ENCODE measurements at regions not wholly inside any gene's neighbourhood (a gene's known extent, or its start where the extent isn't known, plus 50 kb on each side); places are given as distances from the start of the nearest gene placed in this dataset.
"Not testable (repeated sequence)": the region's sequence is repeated elsewhere in the genome, so short reads cannot be mapped to it uniquely, and the experiment has no call there.

GRCh38 chr2:167792126-167792525 is 455.3 kb downstream of the STK39 start:
- no peak for DNase-seq (ENCODE audit: low read depth)

- DNase-seq (ENCODE audit: low read depth): no peak
Observed at GRCh38 chr2:167790781-167791450, 456.5 kb downstream of the STK39 start.

GRCh38 chr2:167790189-167790588 is 457.2 kb downstream of the STK39 start:
- DNase-seq (ENCODE audit: low read depth): no peak

GRCh38 chr2:167787562-167787961 is 459.8 kb downstream of the STK39 start:
- DNase-seq (ENCODE audit: low read depth): no peak

- DNase-seq (ENCODE audit: low read depth): no peak
Observed at GRCh38 chr2:167787021-167787420, 460.4 kb downstream of the STK39 start.

GRCh38 chr2:167785606-167786216 is 461.7 kb downstream of the STK39 start:
- no peak for DNase-seq (ENCODE audit: low read depth)

- DNase-seq (ENCODE audit: low read depth): no peak
Observed at GRCh38 chr2:167784084-167784425, 463.3 kb downstream of the STK39 start.

GRCh38 chr2:167783261-167784083 is 463.9 kb downstream of the STK39 start:
- DNase-seq (ENCODE audit: low read depth): peak; percentile 6

- DNase-seq (ENCODE audit: low read depth): not testable (repeated sequence)
Observed at GRCh38 chr2:167781629-167782028, 465.8 kb downstream of the STK39 start.

- DNase-seq (ENCODE audit: low read depth): no peak
Observed at GRCh38 chr2:167776359-167776758, 471.0 kb downstream of the STK39 start.

- DNase-seq (ENCODE audit: low read depth): no peak
Observed at GRCh38 chr2:167771628-167772027, 475.8 kb downstream of the STK39 start.

- no peak for DNase-seq (ENCODE audit: low read depth)
Observed at GRCh38 chr2:167769020-167769419, 478.4 kb downstream of the STK39 start.

- no peak for DNase-seq (ENCODE audit: low read depth)
Observed at GRCh38 chr2:167767830-167768229, 479.6 kb downstream of the STK39 start.

GRCh38 chr2:167764772-167765341 is 482.5 kb downstream of the STK39 start:
- no peak for DNase-seq (ENCODE audit: low read depth)

GRCh38 chr2:167761465-167762136 is 485.8 kb downstream of the STK39 start:
- DNase-seq (ENCODE audit: low read depth): no peak

GRCh38 chr2:167759531-167759930 is 487.9 kb downstream of the STK39 start:
- DNase-seq (ENCODE audit: low read depth): no peak

- DNase-seq (ENCODE audit: low read depth): no peak
Observed at GRCh38 chr2:167758292-167758691, 489.1 kb downstream of the STK39 start.

GRCh38 chr2:167756446-167756845 is 490.9 kb downstream of the STK39 start:
- DNase-seq (ENCODE audit: low read depth): peak; percentile 7

- no peak for DNase-seq (ENCODE audit: low read depth)
Observed at GRCh38 chr2:167753142-167753541, 494.3 kb downstream of the STK39 start.

- DNase-seq (ENCODE audit: low read depth): no peak
Observed at GRCh38 chr2:167752734-167753133, 494.7 kb downstream of the STK39 start.

- no peak for DNase-seq (ENCODE audit: low read depth)
Observed at GRCh38 chr2:167750675-167751074, 496.7 kb downstream of the STK39 start.

- DNase-seq (ENCODE audit: low read depth): no peak
Observed at GRCh38 chr2:167749660-167750059, 497.7 kb downstream of the STK39 start.

Measured in amniotic epithelial cell (primary cell).